ENCODE measurements at regions not wholly inside any gene's neighbourhood (a gene's known extent, or its start where the extent isn't known, plus 50 kb on each side); places are given as distances from the start of the nearest gene placed in this dataset.

DNA sequence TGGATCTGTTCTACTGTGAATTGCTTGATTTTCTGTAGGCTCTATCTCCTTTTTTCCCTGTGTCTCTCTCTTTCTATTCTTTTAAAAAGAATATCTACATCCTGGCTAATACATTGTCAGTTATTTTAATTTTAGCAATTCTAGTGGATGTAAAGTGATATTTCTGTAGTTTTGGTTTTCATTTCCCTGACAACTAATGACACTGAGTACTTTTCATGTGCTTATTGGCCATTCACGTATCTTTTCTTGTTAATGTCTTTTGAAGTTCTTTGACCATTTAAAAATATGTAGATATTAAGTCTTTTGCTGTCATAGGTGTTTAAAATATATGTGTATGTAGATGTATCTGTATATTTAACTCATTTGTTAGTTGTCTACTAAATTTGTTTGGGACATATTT is 59.0 kb upstream of the SOX3 start:
- Histone ChIP-seq H3K27ac (ENCODE audit: low read depth, low read length) (no peak overlapping the region), H3K4me3 (ENCODE audit: insufficient read depth, low read length, poor library complexity, severe bottlenecking) (no peak overlapping the region), H2AFZ (ENCODE audit: low read depth, low read length, severe bottlenecking) (no peak overlapping the region), H3K27me3 (ENCODE audit: low read length) (no peaks in the 10 kb centered on the region), H3K4me2 (ENCODE audit: low read depth, low read length, poor library complexity, severe bottlenecking) (no peak overlapping the region), H3K79me2 (ENCODE audit: insufficient read depth, low read length) (no peaks in the 10 kb centered on the region), H3F3A (ENCODE audit: insufficient read depth) (no peaks in the 10 kb centered on the region), H3K9ac (ENCODE audit: low read length) (no peak overlapping the region), H3K36me3 (ENCODE audit: low read length) (no peaks in the 10 kb centered on the region), H3K9me2 (replicated peaks; ENCODE audit: insufficient read depth, low read length) (no peaks in the 10 kb centered on the region), H4K20me1 (ENCODE audit: low read depth, low read length) (no peaks in the 10 kb centered on the region), H3K9me3 (ENCODE audit: insufficient read depth, low read length) (no peaks in the 10 kb centered on the region)
- TF ChIP-seq, protein P1, sequence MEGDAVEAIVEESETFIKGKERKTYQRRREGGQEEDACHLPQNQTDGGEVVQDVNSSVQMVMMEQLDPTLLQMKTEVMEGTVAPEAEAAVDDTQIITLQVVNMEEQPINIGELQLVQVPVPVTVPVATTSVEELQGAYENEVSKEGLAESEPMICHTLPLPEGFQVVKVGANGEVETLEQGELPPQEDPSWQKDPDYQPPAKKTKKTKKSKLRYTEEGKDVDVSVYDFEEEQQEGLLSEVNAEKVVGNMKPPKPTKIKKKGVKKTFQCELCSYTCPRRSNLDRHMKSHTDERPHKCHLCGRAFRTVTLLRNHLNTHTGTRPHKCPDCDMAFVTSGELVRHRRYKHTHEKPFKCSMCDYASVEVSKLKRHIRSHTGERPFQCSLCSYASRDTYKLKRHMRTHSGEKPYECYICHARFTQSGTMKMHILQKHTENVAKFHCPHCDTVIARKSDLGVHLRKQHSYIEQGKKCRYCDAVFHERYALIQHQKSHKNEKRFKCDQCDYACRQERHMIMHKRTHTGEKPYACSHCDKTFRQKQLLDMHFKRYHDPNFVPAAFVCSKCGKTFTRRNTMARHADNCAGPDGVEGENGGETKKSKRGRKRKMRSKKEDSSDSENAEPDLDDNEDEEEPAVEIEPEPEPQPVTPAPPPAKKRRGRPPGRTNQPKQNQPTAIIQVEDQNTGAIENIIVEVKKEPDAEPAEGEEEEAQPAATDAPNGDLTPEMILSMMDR (IDR thresholded peaks at IDR 0.05; ENCODE audit: insufficient read depth, low read length, poor library complexity, severe bottlenecking), result no peak
- no peak for TF ChIP-seq EZH2phosphoT487 (conservative IDR thresholded peaks at IDR 0.05; ENCODE audit: low read length)
